Mucosa of descending colon (tissue), 3 donors: ENCODE measurements at regions not wholly inside any gene's neighbourhood (a gene's known extent, or its start where the extent isn't known, plus 50 kb on each side); places are given as distances from the start of the nearest gene placed in this dataset.

Experiments
- ATAC-seq: fragments of 200-7000 bp; cut with Tn5 transposase; one replicate; pipeline ENCODE4 v1.9.1; 2020; ENCODE audit warnings: mild to moderate bottlenecking, moderate library complexity
- DNase-seq, 3 donors: peaks; one replicate each; pipeline ENCODE4 v3.0.0-alpha.2; 2020
- H3K36me3 ChIP-seq: fragments of 200-600 bp; one replicate; pipeline ENCODE4 v1.8.0; 2021; ENCODE audit warnings: low read depth, mild to moderate bottlenecking
- H3K4me1 ChIP-seq: fragments of 200-600 bp; one replicate; pipeline ENCODE4 v1.8.0; 2021; ENCODE audit warnings: low read depth, mild to moderate bottlenecking
- H3K4me3 ChIP-seq: fragments of 200-600 bp; one replicate; pipeline ENCODE4 v1.8.0; 2021; ENCODE audit warnings: mild to moderate bottlenecking
- H3K9me3 ChIP-seq: fragments of 200-600 bp; one replicate; pipeline ENCODE4 v1.8.0; 2021; ENCODE audit warnings: mild to moderate bottlenecking
- CTCF ChIP-seq: fragments of 200-600 bp; IDR thresholded peaks from one replicate; pipeline ENCODE4 v1.8.0; 2022; ENCODE audit warnings: antibody characterized with exemption, mild to moderate bottlenecking
- intact Hi-C, 2 donors: fragments of 100-400 bp; cut with DNase I in 1 of 2; cut with micrococcal nuclease in 1 of 2; formaldehyde crosslinking; loops; one replicate each; pipeline versions ENCODE4 v1.11.0 to v1.11.1; 2022; cut with DNase I, micrococcal nuclease
- donor health status: DM: no; HTN: no; CAD: no; lungs with moderate emphysema.
- donor health status: DM: no; HTN: no; CAD: no.
- donor health status: DM: no; HTN: yes; CAD: no.

GRCh38 chr5:57103317-57103907, 70.4 kb upstream of the GPBP1 start:
- peaks cover under 1% of the 10 kb centered on the region for H3K9me3 ChIP-seq
- TF ChIP-seq CTCF: no peak
- DNase-seq (no peak), ATAC-seq (peak; percentile 37)
- H3K36me3 ChIP-seq: no peaks in the 10 kb centered on the region
- H3K4me1 ChIP-seq: peaks cover 8% of the 10 kb centered on the region
- intact Hi-C loops: no loop called here
- no peak overlapping the region for H3K4me3 ChIP-seq

DNA sequence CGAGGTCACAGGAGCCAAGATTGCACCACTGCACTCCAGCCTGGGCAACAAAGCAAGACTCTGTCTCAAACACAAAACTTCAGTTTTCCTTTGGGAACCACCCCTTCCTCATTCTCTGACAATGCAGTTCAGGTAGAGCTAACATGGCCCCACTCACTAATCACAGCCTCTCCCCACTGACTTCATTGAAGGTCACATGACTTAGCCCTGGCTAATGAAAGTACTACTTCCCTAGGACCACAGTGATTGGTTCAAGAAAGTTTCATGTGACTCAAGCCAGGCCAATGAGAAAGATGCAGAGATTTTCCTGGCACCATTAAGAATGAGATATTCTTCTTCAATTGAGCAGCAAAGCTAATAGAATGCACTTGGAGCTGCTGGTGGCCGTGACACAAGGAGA, 67.2 kb upstream of the GPBP1 start:
- intact Hi-C loops: no loop called here
- no peaks in the 10 kb centered on the region for H3K9me3 ChIP-seq
- TF ChIP-seq CTCF: no peak

DNA sequence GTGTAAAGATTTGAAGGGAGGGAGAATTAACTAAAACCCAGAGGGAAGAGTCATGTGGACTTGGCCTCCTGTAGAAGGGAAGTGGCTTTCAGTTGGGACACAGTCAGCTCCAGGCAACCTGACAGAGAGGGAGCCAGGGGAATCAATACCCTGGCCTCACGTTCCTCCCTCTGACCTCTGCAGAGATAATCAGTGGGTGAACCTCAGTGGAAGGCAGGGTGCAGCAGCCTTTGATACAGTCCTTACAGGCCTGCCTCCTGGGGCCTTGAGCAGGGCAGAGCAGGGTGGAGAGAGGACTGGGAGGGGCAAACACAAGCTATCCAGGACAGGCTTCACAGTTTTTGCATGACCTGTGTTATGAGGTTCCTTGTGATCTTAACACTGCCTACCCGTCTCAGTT, 61.9 kb upstream of the GPBP1 start:
- intact Hi-C loops: no loop called here
- DNase-seq (peak in 2 of 3 donors; percentile 34 to 50), ATAC-seq (peak; percentile 76)
- Histone ChIP-seq H3K9me3 (no peaks in the 10 kb centered on the region), H3K4me1 (no peaks in the 10 kb centered on the region), H3K4me3 (no peak overlapping the region), H3K36me3 (no peaks in the 10 kb centered on the region)
- no peak for TF ChIP-seq CTCF

More for the DNA sequence above, 67.2 kb upstream of the GPBP1 start:
- Histone ChIP-seq H3K36me3 (no peaks in the 10 kb centered on the region), H3K4me1 (peaks cover 8% of the 10 kb centered on the region), H3K4me3 (no peak overlapping the region)
- no peak for DNase-seq
- no peak for ATAC-seq

- ATAC-seq (no peak), DNase-seq (no peak)
- intact Hi-C loops: no loop called here
- TF ChIP-seq CTCF: no peak
- no peaks in the 10 kb centered on the region for H3K36me3 ChIP-seq
- no peaks in the 10 kb centered on the region for H3K9me3 ChIP-seq
- H3K4me3 ChIP-seq: no peak overlapping the region
- no peaks in the 10 kb centered on the region for H3K4me1 ChIP-seq
Observed at GRCh38 chr5:57113481-57113880, 60.4 kb upstream of the GPBP1 start.

DNA sequence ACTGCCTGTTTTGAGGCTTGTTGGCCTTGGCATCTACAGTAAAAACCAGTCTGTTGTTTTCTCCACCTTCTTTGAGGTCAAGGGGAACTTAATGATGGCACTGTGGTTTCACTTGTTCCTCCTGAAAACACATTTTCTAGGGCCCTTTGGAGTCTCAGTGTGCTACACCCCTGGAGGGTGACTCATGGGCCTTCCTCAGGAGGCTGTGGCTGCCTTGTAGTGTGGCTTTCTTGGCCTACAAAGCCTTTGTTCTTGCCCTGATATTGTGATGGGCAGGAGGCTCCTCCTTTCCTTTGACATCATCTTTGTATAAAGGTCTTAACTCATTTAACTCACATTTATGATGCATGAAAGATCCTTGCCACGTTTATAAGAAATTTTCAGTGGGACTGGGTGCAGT, 56.3 kb upstream of the GPBP1 start:
- ATAC-seq (peak; percentile 72), DNase-seq (no peak)
- H3K9me3 ChIP-seq: no peaks in the 10 kb centered on the region
- no peaks in the 10 kb centered on the region for H3K36me3 ChIP-seq
- no peak overlapping the region for H3K4me3 ChIP-seq
- no peaks in the 10 kb centered on the region for H3K4me1 ChIP-seq
- intact Hi-C loops: no loop called here
- no peak for TF ChIP-seq CTCF

- ATAC-seq (no peak), DNase-seq (no peak)
- intact Hi-C loops: no loop called here
- Histone ChIP-seq H3K4me3 (no peak overlapping the region), H3K36me3 (no peaks in the 10 kb centered on the region), H3K9me3 (peaks cover 3% of the 10 kb centered on the region), H3K4me1 (no peaks in the 10 kb centered on the region)
- no peak for TF ChIP-seq CTCF
Observed at GRCh38 chr5:57119031-57119430, 54.8 kb upstream of the GPBP1 start.
